Thyroid gland (tissue), 4 donors: ENCODE measurements at regions not wholly inside any gene's neighbourhood (a gene's known extent, or its start where the extent isn't known, plus 50 kb on each side); places are given as distances from the start of the nearest gene placed in this dataset.

Source experiments
- DNase-seq, 2 donors: peaks; one replicate each; pipeline ENCODE4 v3.0.0-alpha.2; 2019
- H3K27ac ChIP-seq, 3 donors: fragments of 200-600 bp; sonication (generic); 1 replicate in 2 of 3; 2 replicates in 1 of 3; pipeline ENCODE4 v1.5.1; 2016 to 2019; ENCODE audit warnings: mild to moderate bottlenecking in 1 of 3, moderate library complexity in 1 of 3
- H3K27me3 ChIP-seq: fragments of 200-600 bp; sonication (generic); one replicate; pipeline ENCODE4 v1.5.1; 2019
- H3K36me3 ChIP-seq, 2 donors: fragments of 200-600 bp; sonication (generic); one replicate each; pipeline ENCODE4 v1.5.1; 2016 to 2019
- H3K4me1 ChIP-seq, 2 donors: fragments of 200-600 bp; sonication (generic); one replicate each; pipeline ENCODE4 v1.5.1; 2017 to 2019
- H3K4me3 ChIP-seq, 3 donors: fragments of 200-600 bp; sonication (generic); replicated peaks in 1 of 3; 1 replicate in 2 of 3; 2 replicates in 1 of 3; pipeline ENCODE4 v1.5.1; 2016; ENCODE audit warnings: mild to moderate bottlenecking in 1 of 3
- H3K9me3 ChIP-seq: fragments of 200-600 bp; sonication (generic); one replicate; pipeline ENCODE4 v1.5.1; 2017
- CTCF ChIP-seq, 6 experiments: fragments of 200-600 bp in 3 of 6; fragments of 450-650 bp in 3 of 6; sonication (generic) in 3 of 6; IDR thresholded peaks; one replicate each; pipeline ENCODE4 v1.5.1; 2016 to 2019; ENCODE audit warnings: antibody characterized with exemption in 6 of 6, mild to moderate bottlenecking in 2 of 6, inconsistent platforms in 1 of 6, moderate library complexity in 1 of 6
- POLR2A ChIP-seq, 2 donors: fragments of 450-650 bp; IDR thresholded peaks; one replicate each; pipeline ENCODE4 v1.6.1; 2017; ENCODE audit warnings: antibody characterized with exemption in 2 of 2, mild to moderate bottlenecking in 2 of 2, moderate library complexity in 1 of 2
- WGBS, 2 donors: methylation state at CpG; one replicate each; pipeline ENCODE4 v1.1.5; 2017; 5-methylcytosine and 5-hydroxymethylcytosine counted together
- intact Hi-C: fragments of 100-400 bp; cut with DNase I; formaldehyde crosslinking; loops from one replicate; pipeline ENCODE4 v1.15.1; 2023

GRCh38 chr17:73770115-73770848, 126.0 kb upstream of the SDK2 start:
- Histone ChIP-seq H3K9me3 (no peaks in the 10 kb centered on the region), H3K4me1 (peaks cover 0 to 7% of the 10 kb centered on the region in 2 donors), H3K27me3 (no peaks in the 10 kb centered on the region), H3K36me3 (no peaks in the 10 kb centered on the region), H3K27ac (no peak overlapping the region), H3K4me3 (no peak overlapping the region)
- DNase-seq, result peak; percentile 50 to 76
- intact Hi-C loops, result no loop called here
- no peak for TF ChIP-seq POLR2A (IDR thresholded peaks at IDR 0.05)
- no peak for TF ChIP-seq CTCF (IDR thresholded peaks at IDR 0.05)
- WGBS, 2 donors, result 63 to 71% methylated on average over 8 to 10 of the region's 12 CpGs

GRCh38 chr17:73770849-73771229, 126.6 kb upstream of the SDK2 start:
- Histone ChIP-seq H3K36me3 (no peaks in the 10 kb centered on the region), H3K4me3 (no peak overlapping the region), H3K9me3 (no peaks in the 10 kb centered on the region), H3K4me1 (peaks cover 0 to 7% of the 10 kb centered on the region in 2 donors), H3K27me3 (no peaks in the 10 kb centered on the region), H3K27ac (no peak overlapping the region)
- 81 to 86% methylated on average over 2 to 3 of the region's 6 CpGs for WGBS, 2 donors
- DNase-seq, result no peak
- TF ChIP-seq CTCF (IDR thresholded peaks at IDR 0.05) (no peak), POLR2A (IDR thresholded peaks at IDR 0.05) (no peak)
- intact Hi-C loops, result no loop called here

GRCh38 chr17:73772107-73772705, 128.0 kb upstream of the SDK2 start:
- no peaks in the 10 kb centered on the region for H3K27me3 ChIP-seq
- intact Hi-C loops, result no loop called here
- H3K4me3 ChIP-seq, result no peak overlapping the region
- no peak for DNase-seq
- no peaks in the 10 kb centered on the region for H3K36me3 ChIP-seq
- H3K4me1 ChIP-seq, result peaks cover 0 to 7% of the 10 kb centered on the region in 2 donors
- H3K27ac ChIP-seq, result no peak overlapping the region
- WGBS, 2 donors, result 54 to 78% methylated on average over 5 of the region's 5 CpGs
- no peak for TF ChIP-seq CTCF (IDR thresholded peaks at IDR 0.05)
- TF ChIP-seq POLR2A (IDR thresholded peaks at IDR 0.05), result no peak
- no peaks in the 10 kb centered on the region for H3K9me3 ChIP-seq

- H3K4me3 ChIP-seq, result no peak overlapping the region
- H3K4me1 ChIP-seq, result peaks cover 0 to 7% of the 10 kb centered on the region in 2 donors
- no peaks in the 10 kb centered on the region for H3K36me3 ChIP-seq
- no peaks in the 10 kb centered on the region for H3K9me3 ChIP-seq
- WGBS, 2 donors, result 84 to 93% methylated on average over 7 of the region's 7 CpGs
- DNase-seq, result no peak
- intact Hi-C loops, result no loop called here
- TF ChIP-seq CTCF (IDR thresholded peaks at IDR 0.05) (no peak), POLR2A (IDR thresholded peaks at IDR 0.05) (no peak)
- no peak overlapping the region for H3K27ac ChIP-seq
- H3K27me3 ChIP-seq, result no peaks in the 10 kb centered on the region
Observed at GRCh38 chr17:73773702-73774101, 129.5 kb upstream of the SDK2 start.

GRCh38 chr17:73774852-73775251, 130.6 kb upstream of the SDK2 start:
- DNase-seq, result no peak
- Histone ChIP-seq H3K4me3 (no peak overlapping the region), H3K4me1 (peaks cover 0 to 7% of the 10 kb centered on the region in 2 donors), H3K27ac (no peak overlapping the region), H3K27me3 (no peaks in the 10 kb centered on the region), H3K9me3 (no peaks in the 10 kb centered on the region), H3K36me3 (no peaks in the 10 kb centered on the region)
- TF ChIP-seq POLR2A (IDR thresholded peaks at IDR 0.05), result no peak
- TF ChIP-seq CTCF (IDR thresholded peaks at IDR 0.05), result no peak
- 70 to 81% methylated on average over 7 of the region's 7 CpGs for WGBS, 2 donors
- intact Hi-C loops, result no loop called here
